Smooth muscle cell (in vitro differentiated cells): ENCODE measurements at regions not wholly inside any gene's neighbourhood (a gene's known extent, or its start where the extent isn't known, plus 50 kb on each side); places are given as distances from the start of the nearest gene placed in this dataset.

Experiments used
- DNase-seq: peaks from one replicate; lab custom pipeline; 2025; ENCODE audit not compliant: unreplicated experiment; lab: John Stamatoyannopoulos, UW
- H2AFZ ChIP-seq: fragments of 200-600 bp; sonication (generic); 2 replicates; pipeline ENCODE4 v1.6.0; 2016; ENCODE audit warnings: antibody characterized with exemption, low read depth, mild to moderate bottlenecking
- H3F3A ChIP-seq: fragments of 200-600 bp; sonication (generic); 2 replicates; pipeline ENCODE4 v1.6.0; 2017; ENCODE audit warnings: antibody characterized with exemption, low read depth
- H3K27ac ChIP-seq: fragments of 200-600 bp; sonication (generic); 2 replicates; pipeline ENCODE4 v1.5.1; 2016; ENCODE audit warnings: low read depth, mild to moderate bottlenecking
- H3K27me3 ChIP-seq: fragments of 200-600 bp; sonication (generic); 2 replicates; pipeline ENCODE4 v1.6.1; 2016; ENCODE audit warnings: low read depth, mild to moderate bottlenecking
- H3K36me3 ChIP-seq: fragments of 200-600 bp; sonication (generic); 2 replicates; pipeline ENCODE4 v1.5.1; 2016; ENCODE audit warnings: low read depth
- H3K4me1 ChIP-seq: fragments of 200-600 bp; sonication (generic); 2 replicates; pipeline ENCODE4 v1.5.1; 2016; ENCODE audit warnings: low read depth
- H3K4me2 ChIP-seq: fragments of 200-600 bp; sonication (generic); 2 replicates; pipeline ENCODE4 v1.6.0; 2016; ENCODE audit warnings: mild to moderate bottlenecking
- H3K4me3 ChIP-seq: fragments of 200-600 bp; sonication (generic); 2 replicates; pipeline ENCODE4 v1.5.1; 2016; ENCODE audit warnings: mild to moderate bottlenecking
- H3K79me2 ChIP-seq: fragments of 200-600 bp; sonication (generic); 2 replicates; pipeline ENCODE4 v1.6.0; 2016; ENCODE audit warnings: low read depth, mild to moderate bottlenecking
- H3K9ac ChIP-seq: fragments of 200-600 bp; sonication (generic); 2 replicates; pipeline ENCODE4 v1.6.0; 2016; ENCODE audit warnings: low read depth
- H3K9me3 ChIP-seq: fragments of 200-600 bp; sonication (generic); replicated peaks from 2 replicates; pipeline ENCODE4 v1.5.1; 2016; ENCODE audit warnings: low read depth
- H4K20me1 ChIP-seq: fragments of 200-600 bp; sonication (generic); 2 replicates; pipeline ENCODE4 v1.6.0; 2016; ENCODE audit warnings: low read depth
- WGBS: methylation state at CpG from one replicate; pipeline ENCODE4 v1.1.7; 2016; ENCODE audit warnings: low lambda C conversion rate; 5-methylcytosine and 5-hydroxymethylcytosine counted together
- TF ChIP-seq, protein P1 (sequence below): fragments of 200-600 bp; sonication (generic); IDR thresholded peaks from 2 replicates; pipeline ENCODE4 v1.5.1; 2017; ENCODE audit warnings: borderline replicate concordance, mild to moderate bottlenecking, antibody characterized with exemption; ENCODE audit not compliant: insufficient read depth, poor library complexity, severe bottlenecking

DNA sequence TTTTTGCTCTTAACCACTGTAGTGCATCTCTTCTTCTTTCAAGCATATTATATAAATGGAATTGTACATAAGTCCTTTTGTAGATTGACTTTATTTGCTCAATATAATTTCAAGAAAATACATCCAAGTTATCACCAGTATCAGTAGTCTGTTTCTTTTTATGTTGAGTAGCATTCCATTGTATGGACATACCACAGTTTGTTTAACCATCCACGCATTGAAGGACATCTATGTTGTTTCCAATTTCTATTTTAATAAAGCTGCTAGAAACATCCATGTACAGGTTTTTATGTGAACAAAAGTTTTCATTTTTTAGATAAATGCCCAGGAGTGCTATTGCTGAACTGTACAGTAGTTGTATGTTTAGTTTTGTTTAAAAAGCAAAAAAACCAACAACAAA is 387.5 kb upstream of the SOX11 start:
- no peak overlapping the region for H3K27ac ChIP-seq
- no peaks in the 10 kb centered on the region for H4K20me1 ChIP-seq
- no peak overlapping the region for H3K4me3 ChIP-seq
- no peak overlapping the region for H3K4me2 ChIP-seq
- H3K9me3 ChIP-seq: no peaks in the 10 kb centered on the region
- H3K36me3 ChIP-seq: no peaks in the 10 kb centered on the region
- WGBS: 94% methylated on average over 1 of the region's 1 CpG
- TF ChIP-seq, protein P1, sequence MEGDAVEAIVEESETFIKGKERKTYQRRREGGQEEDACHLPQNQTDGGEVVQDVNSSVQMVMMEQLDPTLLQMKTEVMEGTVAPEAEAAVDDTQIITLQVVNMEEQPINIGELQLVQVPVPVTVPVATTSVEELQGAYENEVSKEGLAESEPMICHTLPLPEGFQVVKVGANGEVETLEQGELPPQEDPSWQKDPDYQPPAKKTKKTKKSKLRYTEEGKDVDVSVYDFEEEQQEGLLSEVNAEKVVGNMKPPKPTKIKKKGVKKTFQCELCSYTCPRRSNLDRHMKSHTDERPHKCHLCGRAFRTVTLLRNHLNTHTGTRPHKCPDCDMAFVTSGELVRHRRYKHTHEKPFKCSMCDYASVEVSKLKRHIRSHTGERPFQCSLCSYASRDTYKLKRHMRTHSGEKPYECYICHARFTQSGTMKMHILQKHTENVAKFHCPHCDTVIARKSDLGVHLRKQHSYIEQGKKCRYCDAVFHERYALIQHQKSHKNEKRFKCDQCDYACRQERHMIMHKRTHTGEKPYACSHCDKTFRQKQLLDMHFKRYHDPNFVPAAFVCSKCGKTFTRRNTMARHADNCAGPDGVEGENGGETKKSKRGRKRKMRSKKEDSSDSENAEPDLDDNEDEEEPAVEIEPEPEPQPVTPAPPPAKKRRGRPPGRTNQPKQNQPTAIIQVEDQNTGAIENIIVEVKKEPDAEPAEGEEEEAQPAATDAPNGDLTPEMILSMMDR: no peak
- H3K27me3 ChIP-seq: no peaks in the 10 kb centered on the region
- no peak for DNase-seq
- no peak overlapping the region for H3K9ac ChIP-seq
- H2AFZ ChIP-seq: no peak overlapping the region
- H3K79me2 ChIP-seq: no peaks in the 10 kb centered on the region
- H3F3A ChIP-seq: no peaks in the 10 kb centered on the region
- no peaks in the 10 kb centered on the region for H3K4me1 ChIP-seq

DNA sequence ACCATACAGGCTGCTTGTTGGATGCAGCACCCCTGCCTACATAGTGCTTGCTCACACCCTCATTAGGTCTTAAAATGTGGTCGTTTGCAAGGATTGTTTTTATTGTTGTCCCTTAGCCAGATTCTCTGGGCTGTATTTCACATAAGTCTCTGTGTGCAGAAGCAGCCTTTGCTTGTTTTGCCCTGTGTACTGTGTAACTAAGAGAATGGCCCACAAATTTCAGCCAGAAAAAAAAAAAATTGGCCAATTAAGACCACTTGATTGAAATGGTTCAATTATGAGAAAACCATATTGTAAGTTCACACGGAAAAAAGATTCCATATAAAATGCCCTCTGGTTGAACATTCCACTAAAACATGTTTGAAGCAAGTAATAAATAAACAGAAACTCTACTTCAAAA is 377.1 kb upstream of the SOX11 start:
- no peaks in the 10 kb centered on the region for H4K20me1 ChIP-seq
- H3K4me2 ChIP-seq: no peak overlapping the region
- H2AFZ ChIP-seq: no peak overlapping the region
- no peaks in the 10 kb centered on the region for H3K79me2 ChIP-seq
- H3K9ac ChIP-seq: no peak overlapping the region
- no peak overlapping the region for H3K27ac ChIP-seq
- no peaks in the 10 kb centered on the region for H3K9me3 ChIP-seq
- 72% methylated on average over 2 of the region's 2 CpGs for WGBS
- TF ChIP-seq, protein P1: no peak
- no peaks in the 10 kb centered on the region for H3K27me3 ChIP-seq
- DNase-seq: no peak
- H3F3A ChIP-seq: no peaks in the 10 kb centered on the region
- H3K36me3 ChIP-seq: no peaks in the 10 kb centered on the region
- H3K4me1 ChIP-seq: no peaks in the 10 kb centered on the region
- H3K4me3 ChIP-seq: no peak overlapping the region

DNA sequence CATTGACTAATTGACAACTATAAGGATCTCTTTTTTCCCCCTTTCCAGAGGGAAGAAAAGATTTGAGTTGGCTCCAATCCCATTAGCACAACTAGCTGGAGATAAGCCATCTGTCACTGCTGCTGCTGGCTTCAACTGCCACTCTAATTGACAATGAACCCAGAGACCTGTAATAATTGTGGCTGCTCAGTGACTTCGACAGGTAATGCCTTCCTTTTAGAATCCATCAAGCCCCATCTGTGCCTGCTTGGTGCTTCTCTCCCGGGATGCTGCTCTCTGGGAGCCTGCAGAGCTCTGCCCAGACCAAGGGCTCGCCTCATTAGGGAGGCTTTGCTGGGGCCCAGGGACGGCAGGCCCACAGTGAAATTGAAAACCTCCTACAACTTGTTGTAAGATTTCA is 376.7 kb upstream of the SOX11 start:
- no peaks in the 10 kb centered on the region for H3K4me1 ChIP-seq
- H3K9me3 ChIP-seq: no peaks in the 10 kb centered on the region
- no peaks in the 10 kb centered on the region for H3K27me3 ChIP-seq
- no peaks in the 10 kb centered on the region for H3F3A ChIP-seq
- TF ChIP-seq, protein P1: no peak
- H2AFZ ChIP-seq: no peak overlapping the region
- H4K20me1 ChIP-seq: no peaks in the 10 kb centered on the region
- H3K4me3 ChIP-seq: no peak overlapping the region
- no peak for DNase-seq
- 84% methylated on average over 4 of the region's 4 CpGs for WGBS
- no peak overlapping the region for H3K9ac ChIP-seq
- H3K36me3 ChIP-seq: no peaks in the 10 kb centered on the region
- H3K4me2 ChIP-seq: no peak overlapping the region
- H3K27ac ChIP-seq: no peak overlapping the region
- no peaks in the 10 kb centered on the region for H3K79me2 ChIP-seq

DNA sequence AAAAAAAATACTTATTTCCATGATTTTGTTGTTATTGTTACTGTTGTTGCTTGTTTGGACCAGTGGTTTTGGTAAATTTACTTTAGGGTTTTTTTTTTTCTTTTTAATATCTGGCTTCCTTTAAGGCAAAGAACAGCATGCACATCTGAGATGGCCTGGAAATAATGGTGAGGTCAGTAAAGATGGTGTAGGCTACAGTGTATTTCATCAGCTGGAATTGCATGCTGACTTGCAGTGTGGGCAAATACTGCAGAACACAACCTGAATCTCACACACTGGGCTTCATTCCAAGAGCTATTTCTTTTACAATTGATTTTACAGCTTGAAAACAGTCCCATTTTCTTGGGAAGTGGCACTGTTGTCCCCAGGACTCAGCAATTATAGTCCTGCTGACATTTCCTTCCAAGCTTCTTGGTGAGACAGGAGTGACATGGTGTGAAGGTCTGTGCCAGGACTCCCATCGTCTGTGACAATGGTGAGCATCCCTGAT is 376.1 kb upstream of the SOX11 start:
- no peaks in the 10 kb centered on the region for H3K9me3 ChIP-seq
- H3K4me1 ChIP-seq: no peaks in the 10 kb centered on the region
- TF ChIP-seq, protein P1: no peak
- no peak for DNase-seq
- H3K4me3 ChIP-seq: no peak overlapping the region
- H3K4me2 ChIP-seq: no peak overlapping the region
- H3K27ac ChIP-seq: no peak overlapping the region
- no peaks in the 10 kb centered on the region for H3K27me3 ChIP-seq
- H3K79me2 ChIP-seq: no peaks in the 10 kb centered on the region
- no peak overlapping the region for H2AFZ ChIP-seq
- H3F3A ChIP-seq: no peaks in the 10 kb centered on the region
- H4K20me1 ChIP-seq: no peaks in the 10 kb centered on the region
- H3K9ac ChIP-seq: no peak overlapping the region
- 81% methylated on average over 1 of the region's 1 CpG for WGBS
- no peaks in the 10 kb centered on the region for H3K36me3 ChIP-seq
